Activated CD8-positive, alpha-beta T cell treated with anti-CD3 and anti-CD28 coated beads, Interleukin-2, amount 10 ng/mL, durations not matched to agents 7 days and 5 days (primary cell): ENCODE measurements at regions not wholly inside any gene's neighbourhood (a gene's known extent, or its start where the extent isn't known, plus 50 kb on each side); places are given as distances from the start of the nearest gene placed in this dataset.
"Not testable (repeated sequence)": the region's sequence is repeated elsewhere in the genome, so short reads cannot be mapped to it uniquely, and the experiment has no call there.

Experiments
- ATAC-seq: fragments of 150-1000 bp; cut with Tn5 transposase; one replicate; pipeline ENCODE4 v1.10.0; 2021; ENCODE audit warnings: moderate library complexity
- CTCF ChIA-PET: fragments of 350-600 bp; sonication (Branson Sonifier 250); formaldehyde crosslinking; loops from one replicate; lab custom pipeline; 2021; ENCODE audit warnings: antibody characterized with exemption; lab: Charles Lee
- POLR2A ChIA-PET: fragments of 350-600 bp; sonication (Branson Sonifier 250); formaldehyde crosslinking; loops from one replicate; lab custom pipeline; 2021; ENCODE audit warnings: antibody characterized with exemption; lab: Charles Lee
- DNase-seq: peaks from one replicate; pipeline ENCODE4 v3.0.0-alpha.2; 2020
- H3K27ac Mint-ChIP-seq: one replicate; pipeline ENCODE4 v1.8.0; 2021; ENCODE audit warnings: mild to moderate bottlenecking, mixed read lengths
- H3K27me3 Mint-ChIP-seq: one replicate; pipeline ENCODE4 v1.8.0; 2021; ENCODE audit warnings: low read depth, mixed read lengths
- H3K36me3 Mint-ChIP-seq: one replicate; pipeline ENCODE4 v1.8.0; 2021; ENCODE audit warnings: low read depth, mixed read lengths
- H3K4me1 Mint-ChIP-seq: one replicate; pipeline ENCODE4 v1.8.0; 2021; ENCODE audit warnings: low read depth, mixed read lengths
- H3K4me3 Mint-ChIP-seq: one replicate; pipeline ENCODE4 v1.8.0; 2021; ENCODE audit warnings: mild to moderate bottlenecking, mixed read lengths
- H3K9me3 Mint-ChIP-seq: one replicate; pipeline ENCODE4 v1.8.0; 2022; ENCODE audit warnings: mixed read lengths; ENCODE audit not compliant: insufficient read depth

DNA sequence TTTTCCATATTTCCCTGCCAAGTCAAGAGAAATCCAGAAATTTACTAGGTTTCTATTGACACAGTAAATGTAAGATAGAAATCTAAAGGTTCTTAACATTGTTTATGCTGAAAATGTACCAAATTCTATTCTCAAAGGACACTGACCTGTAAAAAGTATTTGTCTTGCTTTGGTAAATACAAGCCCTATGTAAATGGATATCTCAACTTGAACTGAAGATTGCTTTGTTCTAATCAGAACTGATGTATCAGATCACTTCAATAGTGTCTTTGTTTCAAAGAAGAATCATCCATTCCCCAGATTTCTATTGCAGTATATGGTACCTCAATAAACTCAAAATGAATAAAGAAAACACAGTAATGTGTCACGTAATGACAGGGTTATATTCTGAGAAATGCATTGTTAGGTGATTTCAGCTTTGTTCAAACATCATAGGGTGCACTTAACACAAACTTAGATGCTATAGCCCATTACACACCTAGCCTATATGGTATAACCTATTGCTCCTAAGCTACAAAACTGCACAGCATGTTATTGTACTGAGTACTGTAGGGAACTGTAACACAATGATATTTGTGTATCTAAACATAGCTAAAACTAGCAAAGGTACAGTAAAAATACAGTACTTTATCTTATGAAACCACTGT lies 143.5 kb upstream of the NECTIN3 start:
- CTCF ChIA-PET = no interaction called here

GRCh38 chr3:110929816-110930215 lies 141.8 kb upstream of the NECTIN3 start:
- DNase-seq (no peak), ATAC-seq (no peak)
- Mint-ChIP-seq H3K36me3 (no peaks in the 10 kb centered on the region), H3K27me3 (peaks cover 13% of the 10 kb centered on the region), H3K9me3 (no peaks in the 10 kb centered on the region), H3K4me1 (no peaks in the 10 kb centered on the region), H3K4me3 (no peak overlapping the region), H3K27ac (no peak overlapping the region)
- ChIA-PET POLR2A (no interaction called here), CTCF (no interaction called here)

More for the DNA sequence above, 143.5 kb upstream of the NECTIN3 start:
- no peaks in the 10 kb centered on the region for H3K36me3 Mint-ChIP-seq
- H3K9me3 Mint-ChIP-seq = no peaks in the 10 kb centered on the region
- H3K4me3 Mint-ChIP-seq = no peak overlapping the region
- no peak for DNase-seq
- H3K4me1 Mint-ChIP-seq = no peaks in the 10 kb centered on the region
- ATAC-seq = no peak
- POLR2A ChIA-PET = no interaction called here
- no peak overlapping the region for H3K27ac Mint-ChIP-seq
- peaks cover 13% of the 10 kb centered on the region for H3K27me3 Mint-ChIP-seq

- H3K36me3 Mint-ChIP-seq = no peaks in the 10 kb centered on the region
- peaks cover 3% of the 10 kb centered on the region for H3K27me3 Mint-ChIP-seq
- no peaks in the 10 kb centered on the region for H3K4me1 Mint-ChIP-seq
- CTCF ChIA-PET = interaction anchor here (1.1 kb wide), 1 partner anchor 9 kb away, joined by 3 read pairs; no protein-coding TSS in a partner anchor
- ATAC-seq (no peak), DNase-seq (no peak)
- no peak overlapping the region for H3K4me3 Mint-ChIP-seq
- H3K27ac Mint-ChIP-seq = no peak overlapping the region
- POLR2A ChIA-PET = no interaction called here
- H3K9me3 Mint-ChIP-seq = no peaks in the 10 kb centered on the region
Observed at GRCh38 chr3:110932567-110932966, 139.0 kb upstream of the NECTIN3 start.

DNA sequence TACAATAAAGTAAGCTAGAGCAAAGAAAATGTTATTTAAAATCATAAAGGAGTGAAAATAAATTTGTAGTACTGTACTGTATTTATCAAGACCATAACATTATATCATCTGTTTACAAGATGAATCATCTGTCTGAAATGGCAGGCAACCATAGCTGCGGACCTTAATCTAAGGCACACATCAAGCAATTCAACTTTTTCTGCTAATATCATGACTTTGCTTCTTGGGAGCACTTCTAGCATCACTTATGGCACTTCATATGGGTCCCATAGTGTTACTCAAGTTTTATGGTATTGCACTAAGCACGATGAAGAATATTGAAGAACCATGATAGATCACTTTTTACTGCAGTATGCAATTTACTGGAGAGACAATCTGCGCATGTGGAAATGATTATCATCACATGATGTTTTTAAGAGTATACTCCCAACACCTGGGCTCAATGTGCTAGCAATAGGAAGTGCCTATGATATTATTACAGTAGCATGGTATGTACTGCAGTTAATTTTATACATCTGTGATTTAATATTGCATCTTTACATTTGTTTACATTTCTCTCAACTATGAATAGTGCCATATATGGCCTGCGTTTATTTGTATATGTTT lies 137.7 kb upstream of the NECTIN3 start:
- H3K27ac Mint-ChIP-seq = no peak overlapping the region
- CTCF ChIA-PET = interaction anchor here (1.0 to 1.1 kb wide), 2 partner anchors 10 to 21 kb away, joined by 3 read pairs; no protein-coding TSS in a partner anchor

DNA sequence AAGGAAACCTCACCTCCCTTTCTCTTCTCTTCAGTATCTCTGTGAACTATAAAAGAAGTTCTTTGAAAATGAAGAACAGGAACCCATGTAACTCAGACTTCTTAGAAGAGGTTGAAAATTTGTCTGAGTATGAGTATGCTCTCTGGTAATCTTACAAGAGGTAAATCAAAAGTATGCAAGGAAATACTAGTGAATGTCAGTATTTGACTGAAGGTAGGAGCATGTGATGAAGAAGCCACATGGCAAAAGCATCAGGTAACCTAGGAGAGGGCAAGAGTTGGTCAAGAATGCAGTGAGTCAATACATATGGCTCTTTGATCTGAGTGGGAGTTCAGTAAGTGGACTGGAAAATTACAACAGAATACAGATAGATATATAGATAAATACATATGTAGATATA lies 133.0 kb upstream of the NECTIN3 start:
- DNase-seq (no peak), ATAC-seq (no peak)
- Mint-ChIP-seq H3K4me3 (no peak overlapping the region), H3K36me3 (no peaks in the 10 kb centered on the region), H3K27me3 (peaks cover 3% of the 10 kb centered on the region), H3K27ac (no peak overlapping the region), H3K4me1 (no peaks in the 10 kb centered on the region), H3K9me3 (no peaks in the 10 kb centered on the region)
- POLR2A ChIA-PET = no interaction called here
- CTCF ChIA-PET = no interaction called here

More for the DNA sequence above, 137.7 kb upstream of the NECTIN3 start:
- ATAC-seq (no peak), DNase-seq (no peak)
- H3K27me3 Mint-ChIP-seq = peaks cover 1% of the 10 kb centered on the region
- no peak overlapping the region for H3K4me3 Mint-ChIP-seq
- POLR2A ChIA-PET = no interaction called here
- no peaks in the 10 kb centered on the region for H3K36me3 Mint-ChIP-seq
- no peaks in the 10 kb centered on the region for H3K9me3 Mint-ChIP-seq
- no peaks in the 10 kb centered on the region for H3K4me1 Mint-ChIP-seq

DNA sequence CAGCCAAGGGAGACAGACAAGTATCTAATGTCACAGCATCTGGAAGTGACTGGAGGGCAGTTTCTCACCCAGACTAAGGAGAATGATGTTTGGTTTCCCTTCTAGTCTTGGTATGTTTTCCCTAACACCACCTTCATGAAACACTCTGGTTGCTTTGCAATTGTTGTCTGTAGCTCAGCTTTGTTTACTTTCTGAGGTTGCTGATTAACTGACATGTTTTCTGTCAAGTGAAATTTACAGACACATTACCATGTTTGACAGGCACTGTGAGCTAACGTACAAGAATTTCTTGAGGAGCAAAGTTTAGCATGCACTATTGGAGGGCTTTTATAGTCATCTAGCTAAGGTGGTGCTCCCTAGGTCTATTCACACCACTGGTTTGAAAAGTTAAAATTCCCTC lies 131.6 kb upstream of the NECTIN3 start:
- Mint-ChIP-seq H3K27ac (no peak overlapping the region), H3K9me3 (peaks cover 8% of the 10 kb centered on the region), H3K27me3 (peaks cover 3% of the 10 kb centered on the region), H3K36me3 (no peaks in the 10 kb centered on the region), H3K4me3 (no peak overlapping the region), H3K4me1 (no peaks in the 10 kb centered on the region)
- POLR2A ChIA-PET = no interaction called here
- DNase-seq (no peak), ATAC-seq (no peak)
- CTCF ChIA-PET = no interaction called here

DNA sequence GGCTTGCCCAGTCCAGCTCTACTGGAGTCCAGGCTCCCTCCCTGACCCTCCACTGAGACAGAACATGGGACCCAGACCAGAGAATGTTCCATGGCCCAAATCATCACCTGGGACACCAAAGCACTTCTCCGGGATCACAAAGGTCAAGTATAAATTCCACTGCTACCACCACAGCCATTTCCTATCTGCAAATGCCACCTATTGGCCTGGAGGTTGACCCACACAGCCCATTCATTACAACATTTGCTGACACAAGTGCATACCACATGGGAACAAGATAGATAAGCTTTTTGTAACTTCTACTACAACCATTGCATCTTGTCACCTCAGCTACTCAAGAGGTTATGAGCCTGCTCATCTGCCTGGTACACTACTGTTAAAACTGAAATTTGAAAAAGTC lies 126.8 kb upstream of the NECTIN3 start:
- Mint-ChIP-seq H3K9me3 (peaks cover 39% of the 10 kb centered on the region), H3K36me3 (no peaks in the 10 kb centered on the region), H3K4me3 (no peak overlapping the region), H3K4me1 (no peaks in the 10 kb centered on the region), H3K27me3 (peaks cover 3% of the 10 kb centered on the region), H3K27ac (no peak overlapping the region)
- POLR2A ChIA-PET = no interaction called here
- DNase-seq = no peak
- no peak for ATAC-seq
- CTCF ChIA-PET = no interaction called here

GRCh38 chr3:110946810-110947209 lies 124.8 kb upstream of the NECTIN3 start:
- Mint-ChIP-seq H3K4me1 (no peaks in the 10 kb centered on the region), H3K27ac (no peak overlapping the region), H3K9me3 (peaks cover 47% of the 10 kb centered on the region), H3K27me3 (peaks cover under 1% of the 10 kb centered on the region), H3K4me3 (no peak overlapping the region), H3K36me3 (no peaks in the 10 kb centered on the region)
- DNase-seq = no peak
- ChIA-PET POLR2A (no interaction called here), CTCF (no interaction called here)
- ATAC-seq = no peak

DNA sequence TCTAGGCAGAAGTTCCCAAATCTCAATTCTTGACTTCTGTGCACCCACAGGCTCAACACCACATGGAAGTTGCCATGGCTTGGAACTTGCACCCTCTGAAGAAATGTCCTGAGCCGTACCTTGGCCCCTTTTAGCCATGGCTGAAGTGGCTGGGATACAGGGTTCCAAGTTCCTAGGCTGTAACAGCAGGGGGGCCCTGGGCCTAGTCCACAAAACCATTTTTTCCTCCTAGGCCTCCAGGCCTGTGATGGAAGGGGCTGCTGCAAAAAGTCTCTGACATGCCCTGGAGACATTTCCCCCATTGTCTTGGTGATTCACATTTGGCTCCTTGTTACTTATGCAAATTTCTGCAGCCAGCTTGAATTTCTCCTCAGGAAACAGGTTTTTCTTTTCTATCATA lies 122.4 kb upstream of the NECTIN3 start:
- H3K36me3 Mint-ChIP-seq, H3K27me3 Mint-ChIP-seq, H3K4me3 Mint-ChIP-seq, DNase-seq, H3K27ac Mint-ChIP-seq, CTCF ChIA-PET, H3K4me1 Mint-ChIP-seq, ATAC-seq, POLR2A ChIA-PET: not testable (repeated sequence)
- peaks cover 44% of the 10 kb centered on the region for H3K9me3 Mint-ChIP-seq

DNA sequence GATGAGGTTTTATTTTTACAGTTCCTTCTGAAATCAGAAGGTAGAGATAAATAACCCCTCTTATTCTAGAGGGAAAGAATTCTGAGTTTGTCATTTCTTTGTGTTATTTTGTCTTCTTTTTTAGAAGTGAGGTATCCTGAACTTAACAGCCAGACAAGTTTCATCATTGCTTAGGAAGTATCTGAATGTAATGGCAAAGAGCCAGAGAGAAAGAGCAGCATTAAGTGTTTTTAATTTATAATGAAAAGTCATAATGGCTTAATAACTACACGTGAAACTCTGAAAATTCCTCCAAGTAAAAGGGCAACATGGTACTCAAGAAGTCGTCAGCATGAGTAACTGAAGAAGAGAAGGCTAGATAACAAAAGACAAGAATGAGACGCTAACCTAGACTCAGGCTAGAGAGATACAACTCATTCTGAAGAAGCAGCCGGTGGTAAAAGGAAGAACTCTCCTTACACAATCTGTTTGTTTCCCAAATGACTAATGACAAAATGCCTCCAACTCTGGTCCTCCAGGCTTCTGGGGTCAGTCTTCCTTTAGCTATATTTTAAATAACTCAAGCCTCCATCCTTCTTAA lies 116.2 kb upstream of the NECTIN3 start:
- ChIA-PET CTCF (interaction anchor here (1.4 kb wide), 1 partner anchor 21 kb away, joined by 3 read pairs; no protein-coding TSS in a partner anchor), POLR2A (interaction anchor here (0.7 kb wide), 1 partner anchor 671 kb away, joined by 3 read pairs; no protein-coding TSS in a partner anchor)
- no peak overlapping the region for H3K4me3 Mint-ChIP-seq
- ATAC-seq (no peak), DNase-seq (no peak)
- no peaks in the 10 kb centered on the region for H3K4me1 Mint-ChIP-seq
- no peak overlapping the region for H3K27ac Mint-ChIP-seq
- H3K36me3 Mint-ChIP-seq = no peaks in the 10 kb centered on the region
- peaks cover 2% of the 10 kb centered on the region for H3K9me3 Mint-ChIP-seq
- H3K27me3 Mint-ChIP-seq = no peaks in the 10 kb centered on the region

GRCh38 chr3:110956081-110956480 lies 115.5 kb upstream of the NECTIN3 start:
- ChIA-PET POLR2A (no interaction called here), CTCF (no interaction called here)
- Mint-ChIP-seq H3K27ac (no peak overlapping the region), H3K36me3 (no peaks in the 10 kb centered on the region), H3K9me3 (no peaks in the 10 kb centered on the region), H3K27me3 (no peaks in the 10 kb centered on the region), H3K4me3 (no peak overlapping the region), H3K4me1 (no peaks in the 10 kb centered on the region)
- no peak for DNase-seq
- ATAC-seq = no peak

GRCh38 chr3:110957247-110958025 lies 114.2 kb upstream of the NECTIN3 start:
- no peaks in the 10 kb centered on the region for H3K4me1 Mint-ChIP-seq
- H3K4me3 Mint-ChIP-seq = no peak overlapping the region
- no peak overlapping the region for H3K27ac Mint-ChIP-seq
- H3K9me3 Mint-ChIP-seq = no peaks in the 10 kb centered on the region
- ChIA-PET POLR2A (no interaction called here), CTCF (no interaction called here)
- DNase-seq (no peak), ATAC-seq (no peak)
- no peaks in the 10 kb centered on the region for H3K36me3 Mint-ChIP-seq
- H3K27me3 Mint-ChIP-seq = no peaks in the 10 kb centered on the region
